Neuronal stem cell (in vitro differentiated cells): ENCODE measurements at regions not wholly inside any gene's neighbourhood (a gene's known extent, or its start where the extent isn't known, plus 50 kb on each side); places are given as distances from the start of the nearest gene placed in this dataset.

Experiments used
- DNase-seq: peaks from one replicate; pipeline ENCODE4 v3.0.0-alpha.2; 2013; ENCODE audit warnings: low spot score
- H2AFZ ChIP-seq: one replicate; pipeline ENCODE4 v1.6.1; 2013; ENCODE audit warnings: mild to moderate bottlenecking, low read length, inconsistent platforms
- H2AK5ac ChIP-seq: 2 replicates; pipeline ENCODE4 v1.6.1; 2013; ENCODE audit warnings: low read depth, mild to moderate bottlenecking, inconsistent platforms, low read length, moderate library complexity, mixed read lengths
- H2BK120ac ChIP-seq: 2 replicates; pipeline ENCODE4 v1.6.1; 2013; ENCODE audit warnings: low read depth, mild to moderate bottlenecking, inconsistent platforms, low read length, moderate library complexity, mixed read lengths
- H2BK12ac ChIP-seq: one replicate; pipeline ENCODE4 v1.6.1; 2013; ENCODE audit warnings: low read length, inconsistent platforms
- H2BK15ac ChIP-seq: 2 replicates; pipeline ENCODE4 v1.6.1; 2013; ENCODE audit warnings: mild to moderate bottlenecking, low read length, inconsistent platforms, mixed read lengths
- H2BK5ac ChIP-seq: one replicate; pipeline ENCODE4 v1.6.1; 2013; ENCODE audit warnings: inconsistent platforms, mild to moderate bottlenecking, low read length, moderate library complexity
- H3K14ac ChIP-seq: one replicate; pipeline ENCODE4 v1.6.1; 2013; ENCODE audit warnings: low read length, inconsistent platforms
- H3K18ac ChIP-seq: 2 replicates; pipeline ENCODE4 v1.6.1; 2013; ENCODE audit warnings: low read length, inconsistent platforms
- H3K23ac ChIP-seq: 2 replicates; pipeline ENCODE4 v1.6.1; 2013; ENCODE audit warnings: low read depth, mild to moderate bottlenecking, mixed read lengths, low read length, inconsistent platforms; ENCODE audit not compliant: poor library complexity
- H3K27ac ChIP-seq: replicated peaks from 3 replicates; pipeline ENCODE4 v1.5.1; 2013; ENCODE audit warnings: low read length, inconsistent platforms
- H3K27me3 ChIP-seq, 3 experiments: 2 replicates each; pipeline ENCODE4 v1.6.1; 2013; ENCODE audit warnings: low read length in 3 of 3, mild to moderate bottlenecking in 2 of 3, inconsistent platforms in 1 of 3, low read depth in 1 of 3, mixed read lengths in 1 of 3, moderate library complexity in 1 of 3; ENCODE audit not compliant: control insufficient read depth in 3 of 3, insufficient read depth in 3 of 3
- H3K36me3 ChIP-seq, 2 donors: replicated peaks in 1 of 2; 2 replicates each; pipeline ENCODE4 v1.6.1; 2013; ENCODE audit warnings: low read length in 2 of 2; ENCODE audit not compliant: control insufficient read depth in 2 of 2, insufficient read depth in 2 of 2
- H3K4ac ChIP-seq: 2 replicates; pipeline ENCODE4 v1.6.1; 2013; ENCODE audit warnings: inconsistent platforms, mild to moderate bottlenecking, low read length, moderate library complexity
- H3K4me1 ChIP-seq, 2 donors: 1 replicate in 1 of 2; 2 replicates in 1 of 2; pipeline ENCODE4 v1.6.1; 2013; ENCODE audit warnings: low read length in 2 of 2, low read depth in 1 of 2; ENCODE audit not compliant: control insufficient read depth in 2 of 2, insufficient read depth in 1 of 2
- H3K4me2 ChIP-seq: one replicate; pipeline ENCODE4 v1.6.1; 2013; ENCODE audit warnings: mild to moderate bottlenecking, low read length, inconsistent platforms; ENCODE audit not compliant: insufficient read depth, poor library complexity, severe bottlenecking
- H3K4me3 ChIP-seq, 2 donors: 2 replicates each; pipeline ENCODE4 v1.5.1; 2013; ENCODE audit warnings: low read length in 2 of 2, mild to moderate bottlenecking in 2 of 2, inconsistent platforms in 1 of 2, moderate library complexity in 1 of 2
- H3K79me1 ChIP-seq: one replicate; pipeline ENCODE4 v1.6.1; 2013; ENCODE audit warnings: low read depth, mild to moderate bottlenecking, inconsistent platforms, low read length, moderate library complexity
- H3K9ac ChIP-seq: one replicate; pipeline ENCODE4 v1.6.1; 2013; ENCODE audit warnings: mild to moderate bottlenecking, low read depth, low read length, inconsistent platforms; ENCODE audit not compliant: poor library complexity
- H3K9me3 ChIP-seq, 2 donors: replicated peaks in 1 of 2; 2 replicates each; pipeline versions ENCODE3 to v1.6.1; 2013; ENCODE audit warnings: low read length in 2 of 2, mild to moderate bottlenecking in 2 of 2, inconsistent platforms in 1 of 2, low read depth in 1 of 2, mixed read lengths in 1 of 2, moderate library complexity in 1 of 2; ENCODE audit not compliant: control insufficient read depth in 2 of 2, insufficient read depth in 1 of 2
- H4K8ac ChIP-seq: one replicate; pipeline ENCODE4 v1.6.1; 2013; ENCODE audit warnings: low read depth, mild to moderate bottlenecking, inconsistent platforms, low read length, moderate library complexity
- H4K91ac ChIP-seq: one replicate; pipeline ENCODE4 v1.6.1; 2013; ENCODE audit warnings: low read length, low read depth, mild to moderate bottlenecking, inconsistent platforms; ENCODE audit not compliant: poor library complexity
- WGBS, 2 donors: extraction: QIAGEN DNeasy Blood & Tissue Kit; methylation state at CpG; one replicate each; pipeline ENCODE4 v1.1.7; 2013; ENCODE audit warnings: missing lambda C conversion rate in 2 of 2, mixed read lengths in 1 of 2; ENCODE audit not compliant: insufficient read length in 2 of 2, insufficient replicate concordance in 1 of 2; ENCODE audit errors: extremely low coverage in 2 of 2; 5-methylcytosine and 5-hydroxymethylcytosine counted together

- no peaks in the 10 kb centered on the region for H3K9me3 ChIP-seq
- H2BK12ac ChIP-seq: no peak overlapping the region
- no peak overlapping the region for H2BK120ac ChIP-seq
- H2BK5ac ChIP-seq: no peak overlapping the region
- no peaks in the 10 kb centered on the region for H3K79me1 ChIP-seq
- no peak overlapping the region for H3K9ac ChIP-seq
- no peaks in the 10 kb centered on the region for H3K36me3 ChIP-seq
- H4K8ac ChIP-seq: no peak overlapping the region
- H3K27me3 ChIP-seq: peaks cover 0 to 3% (median 0%) of the 10 kb centered on the region in 3 experiments
- no peak overlapping the region for H3K4me3 ChIP-seq
- no peak overlapping the region for H3K27ac ChIP-seq
- no peak overlapping the region for H2BK15ac ChIP-seq
- WGBS, 2 donors: no CpG with 5 or more reads among the region's 6 CpGs
- H3K18ac ChIP-seq: no peak overlapping the region
- no peak overlapping the region for H4K91ac ChIP-seq
- no peak overlapping the region for H2AK5ac ChIP-seq
- no peak overlapping the region for H2AFZ ChIP-seq
- no peaks in the 10 kb centered on the region for H3K4me1 ChIP-seq
- H3K4ac ChIP-seq: no peak overlapping the region
- no peak overlapping the region for H3K4me2 ChIP-seq
- H3K23ac ChIP-seq: no peak overlapping the region
- H3K14ac ChIP-seq: no peak overlapping the region
- DNase-seq: no peak
Observed at GRCh38 chr5:112472614-112473013, 53.5 kb upstream of the EPB41L4A start.

GRCh38 chr5:112473989-112474388 is 54.9 kb upstream of the EPB41L4A start:
- Histone ChIP-seq H3K18ac (no peak overlapping the region), H3K27ac (no peak overlapping the region), H2BK15ac (no peak overlapping the region), H4K91ac (no peak overlapping the region), H2BK120ac (no peak overlapping the region), H3K4ac (no peak overlapping the region), H3K4me2 (no peak overlapping the region), H3K79me1 (no peaks in the 10 kb centered on the region), H2BK5ac (no peak overlapping the region), H4K8ac (no peak overlapping the region), H3K36me3 (no peaks in the 10 kb centered on the region), H3K9ac (no peak overlapping the region), H3K14ac (no peak overlapping the region), H3K27me3 (peaks cover 0 to 3% (median 0%) of the 10 kb centered on the region in 3 experiments), H3K4me3 (no peak overlapping the region), H3K4me1 (no peaks in the 10 kb centered on the region), H3K23ac (no peak overlapping the region), H3K9me3 (no peaks in the 10 kb centered on the region), H2AK5ac (no peak overlapping the region), H2AFZ (no peak overlapping the region), H2BK12ac (no peak overlapping the region)
- no peak for DNase-seq
- no CpG with 5 or more reads among the region's 5 CpGs for WGBS, 2 donors

- Histone ChIP-seq H3K36me3 (no peaks in the 10 kb centered on the region), H3K27me3 (no peaks in the 10 kb centered on the region), H4K91ac (no peak overlapping the region), H3K4me2 (no peak overlapping the region), H3K79me1 (no peaks in the 10 kb centered on the region), H4K8ac (no peak overlapping the region), H3K9me3 (no peaks in the 10 kb centered on the region), H3K4me1 (no peaks in the 10 kb centered on the region), H3K9ac (no peak overlapping the region), H2AFZ (no peak overlapping the region), H2BK5ac (no peak overlapping the region), H3K4ac (no peak overlapping the region), H2BK12ac (no peak overlapping the region), H3K27ac (no peak overlapping the region), H3K14ac (no peak overlapping the region), H2BK120ac (no peak overlapping the region), H3K23ac (no peak overlapping the region), H3K4me3 (no peak overlapping the region), H2BK15ac (no peak overlapping the region), H2AK5ac (no peak overlapping the region), H3K18ac (no peak overlapping the region)
- WGBS, 2 donors: no CpG with 5 or more reads among the region's 3 CpGs
- no peak for DNase-seq
Observed at GRCh38 chr5:112475747-112476365, 56.8 kb upstream of the EPB41L4A start.

GRCh38 chr5:112479418-112479817 is 60.3 kb upstream of the EPB41L4A start:
- Histone ChIP-seq H2BK12ac (no peak overlapping the region), H2BK5ac (no peak overlapping the region), H3K4me2 (no peak overlapping the region), H4K8ac (no peak overlapping the region), H3K14ac (no peak overlapping the region), H3K79me1 (no peaks in the 10 kb centered on the region), H3K18ac (no peak overlapping the region), H2AFZ (no peak overlapping the region), H3K9ac (no peak overlapping the region), H4K91ac (no peak overlapping the region), H3K27ac (no peak overlapping the region), H3K9me3 (peaks cover 0 to 1% of the 10 kb centered on the region in 2 donors), H2BK15ac (no peak overlapping the region), H3K4me3 (no peak overlapping the region), H3K23ac (no peak overlapping the region), H2AK5ac (no peak overlapping the region), H3K27me3 (no peaks in the 10 kb centered on the region), H2BK120ac (no peak overlapping the region), H3K4me1 (no peaks in the 10 kb centered on the region), H3K36me3 (no peaks in the 10 kb centered on the region), H3K4ac (no peak overlapping the region)
- no peak for DNase-seq
- WGBS, 2 donors: no CpG with 5 or more reads among the region's 1 CpG
